HL-60 (cell line): ENCODE measurements at regions not wholly inside any gene's neighbourhood (a gene's known extent, or its start where the extent isn't known, plus 50 kb on each side); places are given as distances from the start of the nearest gene placed in this dataset.

Experiments used
- GABPA ChIP-seq: IDR thresholded peaks from 2 replicates; pipeline ENCODE4 v1.6.1; 2012; ENCODE audit warnings: low read depth
- POLR2AphosphoS5 ChIP-seq: IDR thresholded peaks from 2 replicates; pipeline ENCODE4 v1.6.1; 2012; ENCODE audit warnings: low read depth
- SPI1 ChIP-seq: IDR thresholded peaks from 2 replicates; pipeline ENCODE4 v1.6.1; 2012; ENCODE audit warnings: low read depth, mild to moderate bottlenecking, borderline replicate concordance
- TF ChIP-seq, protein P1 (sequence below): IDR thresholded peaks from one replicate; pipeline ENCODE4 v1.5.1; 2011; ENCODE audit warnings: low read length, control low read depth, inconsistent platforms; ENCODE audit not compliant: insufficient read depth
- TF ChIP-seq, protein P2 (sequence below): IDR thresholded peaks from 2 replicates; pipeline ENCODE4 v1.6.1; 2012; ENCODE audit warnings: low read depth; ENCODE audit not compliant: insufficient replicate concordance

DNA sequence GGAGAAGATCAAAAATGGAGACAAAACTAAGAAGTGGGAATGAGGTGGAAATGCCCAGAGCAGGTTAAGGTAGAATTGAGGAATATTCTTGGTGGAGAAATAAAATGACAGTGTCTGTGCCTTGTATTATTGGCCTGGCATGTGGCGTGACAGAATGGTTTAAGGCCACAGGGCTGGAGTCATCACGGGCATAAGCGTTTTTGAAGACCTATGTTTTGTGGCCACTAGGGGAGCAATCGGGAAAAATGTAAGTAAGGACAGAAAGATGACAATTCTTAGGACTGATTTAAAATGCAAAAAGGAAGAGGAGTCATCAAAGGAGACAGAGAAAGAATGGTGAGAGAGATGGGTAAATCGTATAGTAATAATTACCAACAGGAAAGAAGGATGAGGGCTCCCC, 72.2 kb upstream of the EPB41L4A start:
- TF ChIP-seq POLR2AphosphoS5 = no peak
- no peak for TF ChIP-seq SPI1
- TF ChIP-seq, protein P1, sequence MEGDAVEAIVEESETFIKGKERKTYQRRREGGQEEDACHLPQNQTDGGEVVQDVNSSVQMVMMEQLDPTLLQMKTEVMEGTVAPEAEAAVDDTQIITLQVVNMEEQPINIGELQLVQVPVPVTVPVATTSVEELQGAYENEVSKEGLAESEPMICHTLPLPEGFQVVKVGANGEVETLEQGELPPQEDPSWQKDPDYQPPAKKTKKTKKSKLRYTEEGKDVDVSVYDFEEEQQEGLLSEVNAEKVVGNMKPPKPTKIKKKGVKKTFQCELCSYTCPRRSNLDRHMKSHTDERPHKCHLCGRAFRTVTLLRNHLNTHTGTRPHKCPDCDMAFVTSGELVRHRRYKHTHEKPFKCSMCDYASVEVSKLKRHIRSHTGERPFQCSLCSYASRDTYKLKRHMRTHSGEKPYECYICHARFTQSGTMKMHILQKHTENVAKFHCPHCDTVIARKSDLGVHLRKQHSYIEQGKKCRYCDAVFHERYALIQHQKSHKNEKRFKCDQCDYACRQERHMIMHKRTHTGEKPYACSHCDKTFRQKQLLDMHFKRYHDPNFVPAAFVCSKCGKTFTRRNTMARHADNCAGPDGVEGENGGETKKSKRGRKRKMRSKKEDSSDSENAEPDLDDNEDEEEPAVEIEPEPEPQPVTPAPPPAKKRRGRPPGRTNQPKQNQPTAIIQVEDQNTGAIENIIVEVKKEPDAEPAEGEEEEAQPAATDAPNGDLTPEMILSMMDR = no peak
- TF ChIP-seq, protein P2, sequence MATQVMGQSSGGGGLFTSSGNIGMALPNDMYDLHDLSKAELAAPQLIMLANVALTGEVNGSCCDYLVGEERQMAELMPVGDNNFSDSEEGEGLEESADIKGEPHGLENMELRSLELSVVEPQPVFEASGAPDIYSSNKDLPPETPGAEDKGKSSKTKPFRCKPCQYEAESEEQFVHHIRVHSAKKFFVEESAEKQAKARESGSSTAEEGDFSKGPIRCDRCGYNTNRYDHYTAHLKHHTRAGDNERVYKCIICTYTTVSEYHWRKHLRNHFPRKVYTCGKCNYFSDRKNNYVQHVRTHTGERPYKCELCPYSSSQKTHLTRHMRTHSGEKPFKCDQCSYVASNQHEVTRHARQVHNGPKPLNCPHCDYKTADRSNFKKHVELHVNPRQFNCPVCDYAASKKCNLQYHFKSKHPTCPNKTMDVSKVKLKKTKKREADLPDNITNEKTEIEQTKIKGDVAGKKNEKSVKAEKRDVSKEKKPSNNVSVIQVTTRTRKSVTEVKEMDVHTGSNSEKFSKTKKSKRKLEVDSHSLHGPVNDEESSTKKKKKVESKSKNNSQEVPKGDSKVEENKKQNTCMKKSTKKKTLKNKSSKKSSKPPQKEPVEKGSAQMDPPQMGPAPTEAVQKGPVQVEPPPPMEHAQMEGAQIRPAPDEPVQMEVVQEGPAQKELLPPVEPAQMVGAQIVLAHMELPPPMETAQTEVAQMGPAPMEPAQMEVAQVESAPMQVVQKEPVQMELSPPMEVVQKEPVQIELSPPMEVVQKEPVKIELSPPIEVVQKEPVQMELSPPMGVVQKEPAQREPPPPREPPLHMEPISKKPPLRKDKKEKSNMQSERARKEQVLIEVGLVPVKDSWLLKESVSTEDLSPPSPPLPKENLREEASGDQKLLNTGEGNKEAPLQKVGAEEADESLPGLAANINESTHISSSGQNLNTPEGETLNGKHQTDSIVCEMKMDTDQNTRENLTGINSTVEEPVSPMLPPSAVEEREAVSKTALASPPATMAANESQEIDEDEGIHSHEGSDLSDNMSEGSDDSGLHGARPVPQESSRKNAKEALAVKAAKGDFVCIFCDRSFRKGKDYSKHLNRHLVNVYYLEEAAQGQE = no peak
- no peak for TF ChIP-seq GABPA
